Astrocyte (in vitro differentiated cells and primary cell): ENCODE measurements at regions not wholly inside any gene's neighbourhood (a gene's known extent, or its start where the extent isn't known, plus 50 kb on each side); places are given as distances from the start of the nearest gene placed in this dataset.

ENCODE experiments used
- DNase-seq: peaks from one replicate; pipeline ENCODE4 v3.0.0-alpha.2; 2010; ENCODE audit warnings: low read depth
- FAIRE-seq: peaks from 2 replicates; lab custom pipeline; 2011; peaks lifted over from hg19 to GRCh38; lab: Jason Lieb, UNC
- H2AFZ ChIP-seq: 2 replicates; pipeline ENCODE4 v1.6.0; 2012; ENCODE audit warnings: low read depth, low read length, inconsistent platforms
- H3K27ac ChIP-seq: 2 replicates; pipeline ENCODE4 v1.5.1; 2011; ENCODE audit warnings: low read depth, low read length, inconsistent platforms
- H3K27me3 ChIP-seq: 2 replicates; pipeline ENCODE4 v1.6.0; 2011; ENCODE audit warnings: low read length, inconsistent platforms; ENCODE audit not compliant: insufficient read depth
- H3K36me3 ChIP-seq: 2 replicates; pipeline ENCODE4 v1.5.1; 2011; ENCODE audit warnings: low read length, inconsistent platforms; ENCODE audit not compliant: insufficient read depth
- H3K4me1 ChIP-seq: 2 replicates; pipeline ENCODE4 v1.5.1; 2011; ENCODE audit warnings: low read length, inconsistent platforms; ENCODE audit not compliant: insufficient read depth
- H3K4me2 ChIP-seq: 2 replicates; pipeline ENCODE4 v1.6.0; 2012; ENCODE audit warnings: low read length, inconsistent platforms
- H3K4me3 ChIP-seq: 2 replicates; pipeline ENCODE4 v1.5.1; 2011; ENCODE audit warnings: low read depth, mild to moderate bottlenecking, low read length, inconsistent platforms; ENCODE audit not compliant: insufficient read depth
- H3K79me2 ChIP-seq: 2 replicates; pipeline ENCODE4 v1.6.0; 2012; ENCODE audit warnings: mild to moderate bottlenecking, low read length, inconsistent platforms; ENCODE audit not compliant: insufficient read depth
- H3K9ac ChIP-seq: 2 replicates; pipeline ENCODE4 v1.6.0; 2012; ENCODE audit warnings: mild to moderate bottlenecking, low read length, inconsistent platforms
- H3K9me3 ChIP-seq: 2 replicates; pipeline ENCODE4 v1.5.1; 2012; ENCODE audit warnings: low read depth, mild to moderate bottlenecking, low read length, inconsistent platforms; ENCODE audit not compliant: insufficient read depth
- H4K20me1 ChIP-seq: 2 replicates; pipeline ENCODE4 v1.6.0; 2012; ENCODE audit warnings: low read length, inconsistent platforms; ENCODE audit not compliant: insufficient read depth
- H3K27ac Mint-ChIP-seq: one replicate; pipeline ENCODE4 v1.8.0; 2021; ENCODE audit warnings: mild to moderate bottlenecking, mixed read lengths; ENCODE audit not compliant: unreplicated experiment
- H3K27me3 Mint-ChIP-seq: one replicate; pipeline ENCODE4 v1.8.0; 2021; ENCODE audit warnings: low read depth, mixed read lengths; ENCODE audit not compliant: unreplicated experiment
- H3K36me3 Mint-ChIP-seq: one replicate; pipeline ENCODE4 v1.8.0; 2021; ENCODE audit warnings: low read depth, mixed read lengths; ENCODE audit not compliant: unreplicated experiment
- H3K4me1 Mint-ChIP-seq: one replicate; pipeline ENCODE4 v1.8.0; 2021; ENCODE audit warnings: low read depth, mixed read lengths; ENCODE audit not compliant: unreplicated experiment
- H3K4me3 Mint-ChIP-seq: one replicate; pipeline ENCODE4 v1.8.0; 2021; ENCODE audit warnings: mild to moderate bottlenecking, moderate library complexity, mixed read lengths; ENCODE audit not compliant: unreplicated experiment
- H3K9me3 Mint-ChIP-seq: one replicate; pipeline ENCODE4 v1.8.0; 2021; ENCODE audit warnings: mild to moderate bottlenecking, mixed read lengths; ENCODE audit not compliant: unreplicated experiment
- CTCF ChIP-seq: IDR thresholded peaks from 2 replicates; pipeline ENCODE4 v1.5.1; 2011; ENCODE audit warnings: low read depth, mild to moderate bottlenecking, inconsistent platforms, low read length, moderate library complexity; ENCODE audit not compliant: insufficient read depth
- EZH2 ChIP-seq: IDR thresholded peaks from 2 replicates; pipeline ENCODE4 v1.6.1; 2012; ENCODE audit warnings: mild to moderate bottlenecking, low read length, inconsistent platforms; ENCODE audit not compliant: insufficient read depth

GRCh38 chr12:34214011-34214410 is 191.7 kb downstream of the ALG10 start:
- no peak for DNase-seq
- Mint-ChIP-seq H3K27ac (no peak overlapping the region), H3K9me3 (peaks cover 22% of the 10 kb centered on the region), H3K36me3 (no peaks in the 10 kb centered on the region), H3K27me3 (no peaks in the 10 kb centered on the region), H3K4me3 (no peak overlapping the region), H3K4me1 (no peaks in the 10 kb centered on the region)
- Histone ChIP-seq H4K20me1 (no peaks in the 10 kb centered on the region), H3K27me3 (no peaks in the 10 kb centered on the region), H3K27ac (no peak overlapping the region), H3K9me3 (no peaks in the 10 kb centered on the region), H3K79me2 (no peaks in the 10 kb centered on the region), H3K36me3 (no peaks in the 10 kb centered on the region), H3K4me2 (no peak overlapping the region), H3K4me1 (no peaks in the 10 kb centered on the region), H3K4me3 (no peak overlapping the region), H3K9ac (no peak overlapping the region), H2AFZ (no peak overlapping the region)
- TF ChIP-seq EZH2 (no peak), CTCF (no peak)
- no peak for FAIRE-seq

- FAIRE-seq (no peak), DNase-seq (no peak)
- H3K9ac ChIP-seq: no peak overlapping the region
- Mint-ChIP-seq H3K9me3 (peaks cover 20% of the 10 kb centered on the region), H3K36me3 (no peaks in the 10 kb centered on the region), H3K27me3 (no peaks in the 10 kb centered on the region), H3K27ac (no peak overlapping the region), H3K4me1 (no peaks in the 10 kb centered on the region), H3K4me3 (no peak overlapping the region)
- no peaks in the 10 kb centered on the region for H3K36me3 ChIP-seq
- no peaks in the 10 kb centered on the region for H4K20me1 ChIP-seq
- H3K79me2 ChIP-seq: no peaks in the 10 kb centered on the region
- no peak overlapping the region for H3K4me3 ChIP-seq
- no peak overlapping the region for H2AFZ ChIP-seq
- H3K4me1 ChIP-seq: no peaks in the 10 kb centered on the region
- H3K9me3 ChIP-seq: peaks cover 5% of the 10 kb centered on the region
- no peak overlapping the region for H3K27ac ChIP-seq
- H3K27me3 ChIP-seq: no peaks in the 10 kb centered on the region
- TF ChIP-seq CTCF: no peak
- TF ChIP-seq EZH2: no peak
- H3K4me2 ChIP-seq: no peak overlapping the region
These were observed 193.1 kb downstream of the ALG10 start for GRCh38 chr12:34215213-34215892.

- Histone ChIP-seq H3K9me3 (peaks cover 5% of the 10 kb centered on the region), H2AFZ (no peak overlapping the region), H3K9ac (no peak overlapping the region), H3K4me3 (no peak overlapping the region), H3K27me3 (no peaks in the 10 kb centered on the region), H3K27ac (no peak overlapping the region), H4K20me1 (no peaks in the 10 kb centered on the region), H3K4me1 (no peaks in the 10 kb centered on the region), H3K79me2 (no peaks in the 10 kb centered on the region), H3K36me3 (no peaks in the 10 kb centered on the region), H3K4me2 (no peak overlapping the region)
- no peak for DNase-seq
- H3K36me3 Mint-ChIP-seq: no peaks in the 10 kb centered on the region
- no peaks in the 10 kb centered on the region for H3K27me3 Mint-ChIP-seq
- H3K4me3 Mint-ChIP-seq: no peak overlapping the region
- H3K27ac Mint-ChIP-seq: no peak overlapping the region
- no peaks in the 10 kb centered on the region for H3K4me1 Mint-ChIP-seq
- H3K9me3 Mint-ChIP-seq: peaks cover 22% of the 10 kb centered on the region
- no peak for TF ChIP-seq CTCF
- TF ChIP-seq EZH2: no peak
- no peak for FAIRE-seq
These were observed 193.6 kb downstream of the ALG10 start for GRCh38 chr12:34215893-34216285.
